Fibroblast of gingiva (primary cell): ENCODE measurements at regions not wholly inside any gene's neighbourhood (a gene's known extent, or its start where the extent isn't known, plus 50 kb on each side); places are given as distances from the start of the nearest gene placed in this dataset.
"Not testable (repeated sequence)": the region's sequence is repeated elsewhere in the genome, so short reads cannot be mapped to it uniquely, and the experiment has no call there.

Experiments
- DNase-seq: peaks from one replicate; pipeline ENCODE4 v3.0.0-alpha.2; 2011; ENCODE audit warnings: low read depth

DNA sequence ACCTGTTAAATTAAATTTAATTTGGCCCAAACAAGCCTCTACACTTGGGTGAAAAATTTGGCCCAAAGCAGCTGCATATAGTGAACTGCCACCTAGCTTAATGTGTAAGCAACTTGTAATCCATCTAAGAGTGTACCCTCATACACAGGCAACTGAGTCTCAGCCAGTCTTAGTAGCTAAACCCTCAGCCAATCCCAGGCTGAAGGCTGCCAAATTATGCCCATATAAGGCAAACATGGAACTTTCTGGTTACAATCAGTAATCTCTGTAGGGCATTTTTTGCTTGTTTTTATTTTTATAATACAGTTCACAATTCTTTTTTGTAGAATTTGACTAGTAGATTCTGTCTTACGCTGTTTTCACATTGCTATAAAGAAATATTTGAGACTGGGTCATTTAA, 958.7 kb downstream of the FSCB start:
- DNase-seq: no peak

DNA sequence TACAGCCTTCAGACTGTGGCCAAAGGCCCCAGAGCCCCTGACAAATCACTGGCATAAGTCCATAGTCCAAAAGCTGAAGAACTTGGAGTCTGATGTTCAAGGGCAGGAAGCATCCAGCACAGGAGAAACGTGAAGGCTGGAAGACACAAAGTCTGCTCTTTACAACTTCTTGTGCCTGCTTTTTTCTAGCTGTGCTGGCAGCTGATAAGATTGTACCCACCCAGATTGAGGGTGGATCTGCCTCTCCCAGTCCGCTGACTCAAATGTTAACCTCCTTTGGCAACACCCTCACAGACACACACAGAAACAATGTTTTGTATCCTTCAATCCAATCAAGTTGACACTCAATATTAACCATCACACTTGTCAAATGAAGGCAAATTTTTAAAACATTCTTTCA, 959.5 kb downstream of the FSCB start:
- DNase-seq: not testable (repeated sequence)

DNA sequence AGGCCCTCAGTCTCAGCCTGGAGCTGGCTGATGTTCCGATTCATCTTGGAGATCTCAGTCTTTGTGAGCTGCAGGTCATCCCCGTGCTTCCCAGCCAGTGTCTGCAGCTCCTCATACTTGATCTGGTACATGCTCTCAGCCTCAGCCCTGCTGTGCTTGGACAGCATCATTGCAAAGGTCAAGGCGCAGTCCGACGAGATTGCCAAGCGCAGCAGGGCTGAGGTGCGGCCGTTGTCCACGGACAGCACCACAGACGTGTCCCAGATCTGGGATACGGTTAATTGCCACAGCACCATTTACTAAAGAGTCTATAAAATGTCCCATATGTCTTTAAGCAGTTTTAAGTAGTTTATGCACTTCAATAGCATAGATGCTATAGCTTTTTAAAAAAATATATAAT, 965.7 kb downstream of the FSCB start:
- no peak for DNase-seq

DNA sequence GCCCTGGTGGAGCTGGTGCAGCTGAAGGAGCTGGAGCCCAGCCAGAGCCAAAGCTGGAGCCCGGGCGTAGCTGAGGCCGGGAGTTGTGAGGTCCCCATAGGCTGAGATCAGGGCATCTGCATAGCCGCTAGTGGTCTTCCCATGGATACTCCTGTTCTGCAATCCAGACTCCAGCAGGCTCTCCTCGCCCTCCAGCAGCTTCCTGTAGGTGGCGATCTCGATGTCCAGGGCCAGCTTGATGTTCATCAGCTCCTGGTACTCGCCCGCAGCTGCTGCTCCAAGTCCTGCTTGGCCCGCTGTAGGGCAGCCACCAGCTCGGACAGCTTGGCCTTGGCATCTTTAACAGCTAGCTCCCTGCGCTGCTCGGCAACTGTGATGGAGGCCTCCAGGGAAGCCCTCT, 966.1 kb downstream of the FSCB start:
- no peak for DNase-seq

DNA sequence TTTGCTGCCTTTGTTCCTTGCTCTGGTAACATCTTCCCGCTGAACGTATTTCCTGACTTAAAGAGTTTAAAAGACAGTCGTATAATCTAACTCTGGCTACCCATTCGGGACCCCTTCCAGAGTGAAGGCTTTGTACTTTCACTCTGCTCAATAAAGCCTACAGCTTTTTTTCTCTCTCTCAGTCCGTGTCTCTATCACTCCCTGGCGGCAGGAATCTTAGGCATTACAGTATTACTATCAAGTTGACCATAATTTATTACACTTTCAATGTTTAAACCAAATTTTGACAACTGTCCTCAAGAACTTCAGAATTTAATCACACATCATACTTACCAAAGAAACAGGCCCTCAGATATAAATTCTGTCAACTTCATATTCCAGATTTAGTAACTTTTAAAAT, 967.9 kb downstream of the FSCB start:
- peak; percentile 19 for DNase-seq

DNA sequence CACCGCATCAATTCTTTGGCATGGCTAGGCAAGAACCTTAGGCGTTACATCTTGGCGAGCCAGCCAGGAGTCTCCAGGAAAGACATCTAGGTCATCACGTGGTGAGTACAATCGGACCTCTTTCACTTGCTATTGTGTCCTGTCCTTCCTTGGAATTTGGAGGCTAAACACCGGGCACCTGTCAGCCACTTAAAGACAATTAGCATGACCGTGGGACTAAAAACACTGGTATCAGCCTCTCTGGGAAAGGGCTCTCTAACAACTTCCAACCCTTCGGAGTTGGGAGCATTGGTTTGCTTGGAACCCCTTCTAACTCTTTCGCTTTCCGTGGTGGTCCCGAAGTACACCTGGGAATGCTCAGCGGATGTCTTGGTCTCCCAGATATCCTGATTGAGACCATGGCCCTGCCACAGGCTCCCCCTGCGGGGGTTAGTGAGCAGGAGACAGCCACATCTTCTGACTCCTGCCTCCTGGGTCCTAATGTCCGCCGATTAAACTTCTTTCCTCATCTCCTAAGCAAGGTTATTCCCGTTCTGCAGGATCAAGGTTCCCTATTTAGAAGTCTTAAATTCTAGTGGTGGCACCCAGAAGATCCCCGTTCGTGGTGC, 971.7 kb downstream of the FSCB start:
- no peak for DNase-seq

DNA sequence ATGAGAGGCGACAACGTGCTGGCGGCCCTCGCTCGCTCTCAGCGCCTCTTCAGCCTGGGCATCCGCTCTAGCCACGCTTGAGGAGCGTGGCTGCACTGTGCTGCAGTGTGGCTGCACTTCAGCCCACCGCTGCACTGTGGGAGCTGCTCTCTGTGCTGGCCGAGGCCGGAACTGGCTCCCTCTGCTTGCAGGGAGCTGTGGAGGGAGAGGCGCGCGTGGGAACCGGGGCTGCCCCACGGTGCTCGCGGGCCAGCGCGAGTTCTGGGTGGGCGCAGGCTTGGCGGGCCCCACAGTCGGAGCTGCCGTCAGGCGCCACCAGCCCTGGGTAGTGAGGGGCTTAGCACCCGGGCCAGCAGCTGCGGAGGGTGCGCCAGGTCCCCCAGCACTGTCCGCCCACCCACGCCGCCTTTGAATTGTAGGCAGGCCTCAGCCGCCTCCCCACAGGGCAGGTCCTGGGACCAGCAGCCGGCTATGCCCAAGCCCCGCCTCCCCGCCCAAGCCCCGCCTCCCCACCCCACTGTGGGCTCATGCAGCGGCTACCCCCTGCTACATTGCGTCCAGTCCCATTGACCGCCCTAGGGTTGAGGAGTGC, 974.2 kb downstream of the FSCB start:
- no peak for DNase-seq

DNA sequence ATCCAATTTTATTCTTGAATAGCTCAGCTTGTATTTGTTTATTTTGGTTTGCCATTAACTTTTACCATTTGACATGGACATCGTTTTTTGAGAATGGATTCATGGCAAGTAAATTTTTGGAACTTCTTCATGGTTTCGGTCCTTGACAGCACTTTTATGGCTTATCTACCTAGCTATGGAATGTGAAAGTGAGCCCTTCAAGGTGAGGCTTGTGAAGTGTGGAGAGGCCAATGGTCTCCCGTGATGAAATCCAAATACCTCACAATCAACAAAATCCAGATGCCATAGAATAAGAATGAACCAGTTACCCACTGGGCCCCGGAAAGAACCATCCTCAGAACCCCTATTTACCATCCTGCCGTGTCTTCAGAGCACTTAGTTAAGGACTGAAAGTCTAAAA, 978.8 kb downstream of the FSCB start:
- DNase-seq: no peak

DNA sequence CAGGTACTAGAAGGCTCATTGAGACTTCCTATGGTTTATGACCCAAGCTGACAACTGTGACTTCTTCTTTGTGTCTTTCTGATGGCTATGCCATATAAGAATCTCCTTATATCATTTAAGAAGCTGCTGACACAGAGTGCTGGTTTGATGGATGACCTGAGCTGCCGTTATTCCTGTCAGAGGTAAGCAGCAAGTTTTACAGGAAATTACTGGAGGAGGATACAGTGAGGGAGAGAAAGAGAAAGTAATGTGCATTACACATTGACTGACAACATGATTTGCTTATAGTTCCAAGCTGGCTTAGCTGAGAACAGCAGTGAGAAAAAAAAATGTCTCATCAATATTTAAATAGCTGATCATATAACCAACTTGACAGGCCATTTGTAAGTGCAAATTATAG, 981.4 kb downstream of the FSCB start:
- no peak for DNase-seq

DNA sequence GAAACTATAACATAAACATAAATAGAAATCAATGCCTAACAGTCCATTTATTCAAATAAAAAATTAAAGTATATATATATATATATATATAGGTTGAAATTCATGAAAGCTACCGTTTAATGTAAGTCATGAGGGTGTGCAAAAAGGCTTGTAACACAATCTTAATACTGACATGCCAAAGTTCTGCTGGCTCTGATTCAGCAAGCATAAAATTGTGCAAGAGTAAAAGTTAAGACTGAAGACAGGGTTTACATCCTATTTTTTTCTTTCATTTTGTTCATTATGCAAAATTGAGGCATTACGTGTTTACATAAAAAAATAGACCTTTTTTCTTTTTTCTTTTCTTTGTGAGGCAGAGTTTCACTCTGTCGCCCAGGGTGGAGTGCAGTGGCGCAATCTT, 984.2 kb downstream of the FSCB start:
- DNase-seq: peak; percentile 17

DNA sequence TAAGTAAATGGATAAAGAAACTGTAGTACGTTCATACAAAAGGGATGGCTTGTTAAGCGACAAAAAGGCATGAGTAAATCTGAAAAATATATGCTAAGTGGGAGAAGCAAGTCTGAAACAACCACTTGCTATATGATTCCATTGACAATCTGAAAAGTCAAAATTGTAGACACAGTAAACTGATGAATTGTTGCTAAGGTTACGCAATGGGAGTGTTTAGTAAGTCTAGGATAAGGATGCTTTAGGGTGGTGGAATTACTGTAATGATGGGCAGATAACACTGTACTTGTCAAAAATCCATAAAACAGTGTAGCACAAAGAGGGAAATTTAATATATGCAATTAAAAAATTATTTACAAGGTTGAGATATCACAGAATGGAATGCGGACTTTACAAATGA, 984.9 kb downstream of the FSCB start:
- DNase-seq: no peak

DNA sequence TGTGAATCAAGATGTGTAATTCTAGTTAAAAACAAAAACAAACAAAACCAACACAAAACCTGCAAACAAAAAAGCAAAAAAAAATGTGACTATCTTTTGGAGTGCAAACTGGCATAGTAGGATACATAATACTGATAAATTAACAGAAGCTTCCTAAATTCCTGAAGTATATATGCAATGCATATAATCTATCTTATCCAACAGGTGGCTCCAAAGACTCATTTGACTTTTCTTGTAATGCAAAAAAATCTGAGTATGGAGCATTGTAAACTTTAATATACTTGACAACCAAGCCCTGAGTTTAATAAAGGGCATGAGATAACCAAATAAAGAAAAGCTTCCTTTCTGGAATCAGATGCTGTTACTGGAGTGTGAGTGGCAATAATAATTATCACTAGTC, 1003.6 kb downstream of the FSCB start:
- DNase-seq: no peak

DNA sequence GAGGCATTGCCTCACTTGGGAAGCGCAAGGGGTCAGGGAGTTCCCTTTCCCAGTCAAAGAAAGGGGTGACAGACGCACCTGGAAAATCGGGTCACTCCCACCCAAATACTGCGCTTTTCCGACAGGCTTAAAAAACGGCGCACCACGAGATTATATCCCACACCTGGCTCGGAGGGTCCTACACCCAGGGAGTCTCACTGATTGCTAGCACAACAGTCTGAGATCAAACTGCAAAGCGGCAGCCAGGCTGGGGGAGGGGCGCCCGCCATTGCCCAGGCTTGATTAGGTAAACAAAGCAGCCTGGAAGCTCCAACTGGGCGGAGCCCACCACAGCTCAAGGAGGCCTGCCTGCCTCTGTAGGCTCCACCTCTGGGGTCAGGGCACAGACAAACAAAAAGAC, 1014.7 kb downstream of the FSCB start:
- DNase-seq: not testable (repeated sequence)

DNA sequence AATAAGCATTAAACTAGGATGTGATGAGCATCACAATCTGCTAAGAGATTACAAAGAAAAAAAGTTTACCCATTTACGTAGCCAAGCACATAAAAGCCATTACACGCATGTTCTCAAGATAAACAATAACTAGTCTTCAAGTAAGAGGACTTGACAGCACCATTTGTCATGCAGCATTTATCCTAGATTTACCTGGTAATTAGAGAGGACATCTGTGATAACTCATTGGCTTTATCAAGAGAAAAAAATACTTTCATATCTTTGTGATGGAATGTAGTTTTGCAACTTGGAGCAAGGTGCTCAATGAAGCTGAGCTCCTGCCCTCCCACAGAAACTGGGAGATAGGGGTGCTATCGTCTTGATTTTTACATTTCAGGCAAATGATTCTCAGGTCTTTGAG, 1023.7 kb downstream of the FSCB start:
- DNase-seq: no peak

DNA sequence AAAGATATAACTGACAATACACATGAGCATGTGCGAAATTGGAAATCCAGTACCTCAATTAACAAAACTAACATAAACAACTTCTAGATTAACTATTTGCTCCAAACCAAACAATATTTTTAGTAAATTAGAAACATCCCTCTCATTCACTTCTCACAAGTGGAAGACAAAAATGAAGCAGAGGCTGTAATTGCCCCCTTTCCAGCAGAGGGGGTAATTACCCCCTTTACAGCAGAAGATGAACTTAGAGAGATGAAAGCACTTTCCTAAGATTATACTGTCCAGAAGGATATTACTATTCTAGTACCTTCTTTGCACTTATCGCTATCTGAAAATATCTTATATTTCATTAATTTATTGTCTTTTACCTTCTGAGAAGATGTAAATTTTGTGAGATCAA, 1025.2 kb downstream of the FSCB start:
- no peak for DNase-seq

DNA sequence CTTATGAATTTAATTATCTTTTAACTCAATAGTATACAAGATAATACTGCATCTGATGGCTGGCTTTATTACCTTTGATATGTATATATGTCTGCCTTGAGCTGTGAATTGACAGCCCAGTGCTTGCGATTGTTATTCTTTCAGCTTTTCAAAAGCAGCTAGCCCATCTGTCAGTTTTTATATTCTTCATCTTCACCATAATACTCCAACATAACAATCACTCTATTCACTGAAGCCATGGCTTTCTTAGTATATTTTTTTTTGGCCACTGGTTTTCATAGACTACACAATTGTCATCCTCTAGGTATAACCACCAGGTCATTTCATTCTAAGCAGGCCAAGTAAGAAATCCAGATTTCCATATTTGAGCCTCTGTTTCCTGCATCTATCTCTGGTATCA, 1026.1 kb downstream of the FSCB start:
- no peak for DNase-seq

DNA sequence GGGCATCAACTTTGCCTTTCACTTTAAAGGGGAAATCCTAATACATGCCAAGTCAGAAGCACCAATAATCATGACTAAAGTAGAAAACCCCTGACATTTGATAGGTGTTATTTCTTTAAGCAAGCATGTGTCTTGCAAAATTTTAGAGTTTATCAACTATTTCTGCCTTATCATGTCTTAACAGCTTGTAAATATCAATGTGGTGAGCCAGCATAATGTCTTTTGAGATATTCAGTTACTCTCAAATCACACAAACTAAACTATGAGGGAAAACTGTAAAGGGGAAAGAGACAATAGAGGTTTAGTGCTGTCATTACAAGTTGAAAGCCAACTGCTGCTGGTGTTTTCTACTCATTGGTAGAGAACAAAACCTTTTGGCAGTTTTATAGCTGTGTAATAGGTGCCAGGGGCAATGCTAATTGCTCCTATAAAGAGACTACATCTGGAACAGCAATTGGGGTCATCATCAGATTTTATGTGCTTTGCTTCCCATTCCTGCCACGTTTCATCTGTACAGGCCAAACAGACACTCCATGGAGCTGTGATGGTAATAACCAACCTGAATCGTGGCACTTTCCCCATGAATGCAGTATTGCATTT, 1027.4 kb downstream of the FSCB start:
- DNase-seq: no peak

DNA sequence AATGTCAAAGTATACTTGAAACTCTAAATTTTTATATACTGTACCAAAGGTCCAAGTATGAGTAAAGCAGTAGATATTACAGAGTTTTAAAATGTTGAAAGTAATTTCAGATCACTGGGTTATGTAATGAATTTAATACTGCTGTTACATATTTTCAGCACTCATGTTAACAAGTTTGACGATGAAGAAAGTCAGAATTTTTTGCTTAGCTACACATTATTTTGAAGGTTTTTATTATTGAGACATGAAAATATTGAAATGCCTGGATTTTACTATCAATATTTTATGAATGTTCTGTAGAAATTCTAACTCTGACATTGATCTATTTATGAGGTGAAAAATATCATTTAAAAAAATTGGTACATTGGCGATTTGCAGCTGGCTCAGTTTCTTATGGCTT, 1030.3 kb downstream of the FSCB start:
- no peak for DNase-seq

DNA sequence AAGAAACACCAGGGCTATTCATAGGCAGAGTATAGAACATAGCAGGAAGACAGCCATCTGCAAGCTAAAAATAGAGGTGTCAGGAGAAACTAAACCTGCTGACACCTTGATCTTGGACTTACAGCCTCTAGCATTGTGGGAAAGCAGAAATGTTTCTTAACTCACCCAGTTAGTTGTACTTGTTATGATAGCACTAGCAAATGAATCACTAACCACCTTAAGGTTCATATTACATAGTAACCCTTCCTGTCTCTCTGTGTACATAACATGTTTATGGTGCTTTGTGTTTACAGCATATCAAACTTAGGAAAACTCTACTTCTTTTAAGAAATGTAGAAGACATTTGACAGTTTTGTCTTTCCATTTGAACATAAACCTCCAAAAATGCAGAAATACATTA, 1031.3 kb downstream of the FSCB start:
- no peak for DNase-seq

DNA sequence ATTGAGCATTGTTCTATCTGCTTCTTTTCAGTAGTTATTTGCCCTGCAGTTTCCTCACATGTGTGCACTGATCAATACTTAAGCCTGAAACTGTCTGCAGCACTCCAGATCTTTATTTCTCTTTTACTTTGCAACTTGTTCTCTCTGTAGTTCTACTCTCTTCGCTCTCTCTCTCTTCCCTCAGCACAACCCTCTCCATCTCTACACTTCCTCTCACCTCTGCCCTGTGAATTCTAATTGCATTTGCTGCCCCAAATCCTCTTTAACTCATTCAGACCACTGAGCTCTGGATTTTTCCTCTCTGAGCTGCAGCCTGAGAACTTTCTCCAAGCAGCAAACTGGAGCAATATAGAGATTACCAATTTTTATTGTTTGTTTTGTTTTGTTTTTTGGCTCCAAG, 1035.5 kb downstream of the FSCB start:
- no peak for DNase-seq

DNA sequence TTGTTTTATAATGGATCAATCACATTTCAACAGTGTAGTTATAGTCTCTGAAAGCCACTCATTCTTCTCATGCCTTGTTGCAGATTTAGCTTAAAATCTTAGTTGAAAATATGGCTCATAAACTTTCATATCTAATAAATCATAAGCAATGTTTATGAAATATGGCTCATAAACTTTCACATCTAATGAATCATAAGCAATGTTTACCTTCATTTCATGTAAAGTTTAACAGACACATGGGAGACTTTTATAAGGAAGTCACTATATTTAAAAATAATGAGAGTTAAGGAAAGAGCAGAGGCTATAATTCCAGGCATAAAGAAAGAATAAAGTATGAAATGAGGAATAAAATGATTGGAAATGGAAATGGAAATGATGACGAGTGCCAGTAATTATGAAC, 1042.1 kb downstream of the FSCB start:
- DNase-seq: no peak

DNA sequence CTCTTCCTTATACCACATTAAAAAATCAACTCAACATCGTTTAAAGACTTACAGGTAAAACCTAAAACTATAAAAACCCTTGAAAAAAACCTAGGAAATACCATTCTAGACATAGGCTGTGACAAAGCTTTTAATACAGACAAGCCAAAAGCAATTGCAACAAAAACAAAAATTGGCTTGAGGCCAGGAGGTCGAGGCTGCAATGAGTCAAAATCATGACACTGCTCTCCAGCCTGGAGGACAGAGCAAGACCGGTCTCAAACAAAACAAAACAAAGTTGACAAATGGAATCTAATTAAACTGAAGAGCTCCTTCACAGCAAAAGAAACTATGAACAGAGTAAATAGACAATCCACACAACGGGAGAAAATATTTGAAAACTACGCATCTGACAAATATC, 1057.8 kb downstream of the FSCB start:
- peak; percentile 18 for DNase-seq

DNA sequence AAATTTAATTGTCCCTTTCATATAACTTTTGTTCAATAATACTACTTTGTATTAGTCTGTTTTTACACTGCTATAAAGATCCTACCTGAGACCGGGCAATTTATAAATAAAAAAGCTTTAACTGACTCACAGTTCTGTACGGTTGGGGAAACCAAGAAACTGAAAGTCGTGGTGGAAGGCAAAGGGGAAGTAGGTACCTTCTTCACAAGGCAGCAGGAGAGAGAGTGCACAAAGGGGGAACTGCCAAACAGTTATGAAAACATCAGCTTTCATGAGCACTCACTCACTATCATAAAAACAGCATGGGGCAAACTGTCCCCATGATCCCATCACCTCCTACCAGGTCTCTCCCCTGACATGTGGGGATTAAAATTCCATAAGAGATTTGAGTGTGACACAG, 1069.0 kb downstream of the FSCB start:
- DNase-seq: no peak

DNA sequence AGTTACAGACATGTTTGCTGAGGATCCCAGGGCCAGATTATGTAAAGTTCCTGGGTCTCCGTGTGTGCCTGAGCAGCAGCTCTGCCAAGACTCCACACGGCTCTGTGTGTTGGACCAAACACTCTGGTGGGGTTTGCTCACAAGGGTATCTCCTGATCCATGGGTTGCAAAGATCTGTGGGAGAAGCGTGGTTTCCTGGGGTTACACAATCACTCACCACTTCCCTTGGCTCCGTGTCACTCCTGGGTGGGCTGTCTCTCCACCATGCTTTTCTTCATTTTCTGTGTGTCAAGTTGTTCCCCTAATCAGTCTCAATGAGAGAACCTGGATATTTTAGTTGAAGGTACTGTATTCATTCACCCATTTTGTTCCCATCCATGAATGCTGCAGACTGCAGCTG, 1088.8 kb downstream of the FSCB start:
- DNase-seq: no peak
